GM21381 (cell line): ENCODE measurements at regions not wholly inside any gene's neighbourhood (a gene's known extent, or its start where the extent isn't known, plus 50 kb on each side); places are given as distances from the start of the nearest gene placed in this dataset.

Experiments
- ATAC-seq: cut with Tn5 transposase; IDR thresholded peaks from one replicate; pipeline ENCODE4 v1.9.1; 2021; ENCODE audit warnings: mild to moderate bottlenecking, moderate library complexity; ENCODE audit not compliant: unreplicated experiment

- ATAC-seq = no peak
Measured at GRCh38 chr18:44041961-44042360, 638.7 kb upstream of the SETBP1 start.

GRCh38 chr18:44046376-44046975 is 634.2 kb upstream of the SETBP1 start:
- no peak for ATAC-seq

- ATAC-seq = no peak
Measured at GRCh38 chr18:44047585-44047984, 633.1 kb upstream of the SETBP1 start.

DNA sequence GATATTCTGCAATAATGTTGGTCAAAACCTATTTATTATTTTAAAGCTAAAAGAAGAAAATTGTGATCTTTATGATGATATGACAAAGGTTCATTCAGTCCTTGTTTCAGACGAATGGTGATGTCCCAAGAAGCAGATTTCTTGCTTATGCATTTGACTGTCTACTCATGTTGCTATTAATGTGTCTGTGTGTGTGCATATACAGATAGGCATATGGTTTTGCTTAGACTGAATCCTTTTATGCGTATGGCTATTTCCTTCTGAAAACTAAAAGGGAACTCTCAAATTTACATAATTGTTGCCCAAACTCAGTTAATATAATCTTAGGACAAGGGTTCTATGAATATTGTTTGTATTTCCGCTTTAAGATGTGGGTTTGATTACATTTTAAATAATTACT is 632.3 kb upstream of the SETBP1 start:
- ATAC-seq = no peak

DNA sequence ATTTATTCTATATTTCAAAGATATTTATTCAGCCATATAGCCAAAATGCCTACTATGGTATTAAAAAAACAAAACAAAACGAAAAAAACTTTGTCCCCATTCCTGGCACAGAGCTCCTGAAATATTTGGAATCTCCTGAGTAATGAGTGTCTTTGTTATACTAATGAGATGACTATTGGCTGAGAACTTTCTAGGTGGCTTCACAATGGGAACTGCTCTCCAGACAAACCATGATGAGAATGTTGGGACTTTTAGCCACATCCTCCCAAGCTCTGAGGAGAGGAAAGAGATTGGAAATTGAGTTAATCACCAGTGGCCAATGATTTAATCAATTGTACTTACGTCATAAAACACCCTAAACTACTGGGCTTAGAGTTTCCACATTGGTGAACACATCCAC is 631.8 kb upstream of the SETBP1 start:
- no peak for ATAC-seq

- ATAC-seq = no peak
Measured at GRCh38 chr18:44051026-44051425, 629.7 kb upstream of the SETBP1 start.

DNA sequence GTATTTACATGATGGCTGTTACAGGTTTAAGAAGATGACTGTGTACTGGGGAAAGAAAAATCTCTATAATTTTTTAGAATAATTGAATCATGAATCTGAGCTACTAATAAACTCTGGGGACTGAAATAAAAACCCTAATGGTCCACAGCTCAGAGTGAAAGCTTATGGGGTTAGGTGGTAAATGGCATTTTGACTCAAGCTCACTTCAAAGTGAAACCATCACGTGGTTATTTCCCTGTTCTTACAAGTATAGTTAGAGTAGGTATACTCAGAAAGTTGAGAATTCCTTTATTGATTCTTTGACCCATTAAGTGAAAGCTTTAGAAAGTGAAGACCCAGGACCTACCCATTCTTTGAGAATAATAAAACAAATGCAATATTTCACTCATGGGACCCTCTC is 626.2 kb upstream of the SETBP1 start:
- no peak for ATAC-seq

DNA sequence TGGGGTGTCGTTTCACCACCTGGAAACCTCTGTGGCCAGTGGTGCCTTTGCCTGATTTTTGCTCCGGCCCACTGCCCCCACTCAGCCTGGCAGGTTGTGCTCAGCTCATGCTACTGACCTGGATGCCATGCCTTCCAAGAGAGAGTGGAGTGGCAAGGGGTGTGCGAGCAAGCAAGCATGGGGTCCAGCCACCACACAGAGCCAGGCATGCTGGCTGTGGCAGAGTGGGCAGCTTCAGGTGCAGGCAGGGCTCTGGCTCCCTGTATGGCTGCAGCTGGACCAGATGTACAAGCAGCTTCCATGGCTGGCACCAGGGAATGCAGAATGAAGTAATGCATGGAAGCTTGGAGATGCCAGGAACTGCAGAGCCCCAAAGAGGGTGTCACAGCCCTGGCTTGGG is 620.5 kb upstream of the SETBP1 start:
- no peak for ATAC-seq

DNA sequence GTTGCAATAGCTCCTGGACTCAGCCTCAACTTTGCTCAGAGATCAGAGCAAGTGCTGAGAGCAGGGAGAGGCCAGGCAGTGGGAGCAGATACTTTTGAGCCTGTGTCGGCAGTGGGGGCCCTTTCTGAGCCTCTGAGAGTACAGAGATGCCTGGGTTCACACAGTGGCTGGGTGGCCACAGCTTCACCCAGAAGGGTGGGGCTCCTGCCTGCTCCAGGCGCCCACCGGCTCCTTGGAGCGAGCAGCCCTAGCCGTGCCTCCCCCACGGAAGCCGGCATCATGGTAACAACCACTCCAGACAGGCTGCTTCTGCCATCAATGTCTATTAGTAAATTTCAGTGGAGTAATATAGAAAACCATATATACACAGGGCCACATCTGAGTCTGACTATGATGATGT is 619.2 kb upstream of the SETBP1 start:
- ATAC-seq = no peak

DNA sequence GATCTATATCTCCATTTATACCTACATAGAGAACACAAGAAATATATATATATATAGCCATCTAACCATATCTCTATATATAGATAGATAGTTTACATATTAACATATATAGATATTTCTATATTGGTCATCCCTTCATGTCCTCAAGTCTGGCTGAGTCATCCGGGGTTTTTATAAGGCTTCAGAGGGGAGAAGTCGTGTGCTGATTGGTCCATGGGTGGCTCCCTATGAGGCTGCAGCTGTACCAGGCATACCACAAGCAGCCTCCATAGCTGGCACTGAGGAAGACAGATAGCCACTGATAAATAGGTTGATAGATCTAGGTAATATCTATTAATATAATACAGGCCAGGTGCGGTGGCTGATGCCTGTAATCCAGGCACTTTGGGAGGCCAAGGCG is 618.3 kb upstream of the SETBP1 start:
- ATAC-seq = no peak

DNA sequence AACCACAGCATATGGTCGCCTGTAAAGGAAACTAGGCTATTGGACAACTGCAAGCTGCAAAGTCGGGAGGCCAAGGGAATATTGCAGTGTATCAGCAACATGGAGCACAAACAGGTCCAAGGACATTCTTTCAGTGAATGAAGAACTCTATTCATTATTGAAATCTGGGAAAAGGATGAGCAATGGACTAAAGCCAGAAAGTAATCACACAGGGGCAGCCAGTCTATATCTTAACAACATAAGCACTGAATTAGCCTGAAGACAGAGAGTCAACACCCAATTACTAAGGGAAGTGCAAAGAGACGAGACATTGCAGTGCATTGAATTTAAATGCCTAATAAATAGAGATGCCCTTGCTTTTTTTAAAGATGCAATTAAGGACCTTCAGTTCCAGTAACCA is 615.5 kb upstream of the SETBP1 start:
- no peak for ATAC-seq

- ATAC-seq = no peak
Measured at GRCh38 chr18:44066541-44066940, 614.1 kb upstream of the SETBP1 start.

DNA sequence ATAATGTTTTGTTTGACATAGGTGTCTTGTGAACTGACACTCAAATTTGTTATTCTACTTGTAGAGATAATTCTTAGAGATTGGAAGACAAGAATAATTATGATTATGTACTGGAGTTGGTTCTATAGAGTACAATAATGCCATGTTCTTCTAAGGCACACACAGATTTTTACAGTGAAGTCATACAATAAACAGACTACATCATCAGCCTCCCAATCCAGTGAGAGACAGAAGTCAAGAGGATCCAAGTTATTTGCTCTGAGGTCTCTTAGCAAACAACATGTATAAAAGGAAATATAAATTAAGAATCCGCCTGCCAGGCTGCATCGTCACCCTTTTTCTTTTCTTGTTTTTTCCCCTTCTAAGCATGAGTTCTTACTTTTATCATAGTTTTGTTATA is 613.5 kb upstream of the SETBP1 start:
- no peak for ATAC-seq

- ATAC-seq = no peak
Measured at GRCh38 chr18:44075038-44075437, 605.6 kb upstream of the SETBP1 start.

DNA sequence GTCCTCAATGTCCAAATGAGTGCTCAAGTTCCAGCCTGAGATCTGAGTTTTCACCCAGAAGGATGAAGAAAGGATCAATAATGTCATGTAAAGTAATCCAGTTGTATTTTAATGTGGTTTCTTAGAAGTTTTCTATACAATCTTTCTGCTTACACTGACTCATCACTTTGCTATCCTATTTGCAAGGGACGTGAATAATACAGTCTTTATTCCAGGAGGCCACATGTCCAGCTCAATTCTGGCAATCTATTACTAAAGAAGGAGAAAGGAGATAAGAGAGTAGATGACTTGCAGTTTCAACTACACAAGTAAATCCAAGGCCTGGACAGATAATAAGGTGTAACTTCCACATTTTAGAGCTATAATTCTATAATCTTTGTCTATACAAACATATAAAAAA is 601.1 kb upstream of the SETBP1 start:
- no peak for ATAC-seq

GRCh38 chr18:44080054-44080453 is 600.6 kb upstream of the SETBP1 start:
- ATAC-seq = no peak

DNA sequence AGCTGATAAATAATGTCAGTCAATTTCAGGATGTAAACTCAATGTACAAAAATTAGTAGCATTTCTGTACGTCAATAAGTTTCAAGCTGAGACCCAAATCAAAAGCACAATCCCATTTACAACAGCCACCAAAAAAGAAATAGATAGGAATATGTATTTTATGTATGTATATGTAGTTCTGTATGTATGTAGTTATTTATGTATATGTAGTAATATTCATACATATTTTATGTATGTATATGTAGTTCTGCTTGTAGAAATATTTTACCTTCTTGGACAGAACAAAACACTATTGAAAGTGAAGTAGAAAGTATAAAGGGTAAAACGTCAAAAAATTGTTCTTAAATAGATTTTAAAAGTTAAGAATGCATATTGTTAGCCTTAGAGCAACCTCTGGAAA is 591.0 kb upstream of the SETBP1 start:
- ATAC-seq = no peak

DNA sequence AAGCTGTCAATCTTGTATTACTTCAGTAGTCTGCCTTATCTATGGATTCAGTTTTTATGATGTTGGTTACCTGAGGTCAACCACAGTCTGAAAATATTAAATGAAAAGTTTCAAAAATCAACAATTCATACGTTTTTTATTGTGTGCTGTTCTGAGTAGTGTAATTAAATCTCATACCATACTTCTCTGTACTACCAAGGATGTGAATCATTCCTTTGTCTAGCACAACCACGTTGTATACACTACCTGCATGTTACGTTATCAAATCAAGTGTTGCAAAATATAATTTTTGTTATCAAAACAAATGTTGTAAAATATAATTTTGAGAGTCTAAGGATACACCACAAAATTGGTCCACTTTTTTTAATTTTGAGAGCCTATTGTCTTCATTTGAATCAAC is 590.2 kb upstream of the SETBP1 start:
- ATAC-seq = no peak

DNA sequence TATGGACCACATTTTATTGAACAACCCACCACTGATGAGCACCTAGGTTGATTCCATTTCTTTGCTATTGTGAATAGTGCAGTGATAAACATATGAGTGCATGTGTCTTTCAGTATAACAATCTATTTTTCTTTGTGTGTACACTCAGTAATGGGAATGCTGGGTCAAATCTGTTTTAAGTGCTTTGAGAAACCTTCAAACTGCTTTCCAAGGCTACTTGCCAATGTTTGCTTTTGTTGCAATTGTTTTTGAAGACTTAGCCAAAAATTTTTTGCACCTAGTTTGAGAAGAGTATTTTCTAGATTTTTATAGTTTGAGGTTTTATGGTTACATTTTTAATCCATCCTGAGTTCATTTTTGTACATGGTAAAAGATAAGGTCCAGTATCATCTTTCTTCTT is 587.4 kb upstream of the SETBP1 start:
- no peak for ATAC-seq

- ATAC-seq = no peak
Measured at GRCh38 chr18:44096016-44096415, 584.7 kb upstream of the SETBP1 start.

DNA sequence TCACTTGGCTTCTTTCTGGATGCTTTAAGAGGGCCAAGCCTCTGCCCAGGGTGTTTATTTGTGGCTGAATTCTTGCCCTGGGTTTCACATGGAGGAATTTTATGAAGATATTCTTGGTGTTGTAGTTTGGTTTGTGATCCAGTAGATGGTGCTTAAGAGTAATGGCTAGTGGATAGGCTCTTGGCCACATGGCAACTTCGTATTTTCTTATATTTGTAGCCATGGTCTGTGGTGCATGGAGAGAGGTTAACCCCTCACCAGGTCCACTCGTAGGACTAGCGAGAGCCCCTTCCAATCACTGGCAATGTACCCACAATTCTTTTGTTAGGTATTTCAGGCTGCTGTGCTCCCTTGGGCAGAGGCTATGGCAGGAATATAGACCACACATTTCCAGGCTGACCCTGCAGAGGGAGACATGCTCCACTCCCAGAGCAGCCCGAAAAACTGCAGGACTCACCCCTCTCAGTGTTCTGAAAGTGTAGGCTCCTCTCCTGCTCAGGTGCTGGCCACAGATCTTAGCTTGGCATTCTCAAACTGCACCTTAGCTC is 582.1 kb upstream of the SETBP1 start:
- no peak for ATAC-seq

GRCh38 chr18:44107187-44107586 is 573.5 kb upstream of the SETBP1 start:
- ATAC-seq = no peak

DNA sequence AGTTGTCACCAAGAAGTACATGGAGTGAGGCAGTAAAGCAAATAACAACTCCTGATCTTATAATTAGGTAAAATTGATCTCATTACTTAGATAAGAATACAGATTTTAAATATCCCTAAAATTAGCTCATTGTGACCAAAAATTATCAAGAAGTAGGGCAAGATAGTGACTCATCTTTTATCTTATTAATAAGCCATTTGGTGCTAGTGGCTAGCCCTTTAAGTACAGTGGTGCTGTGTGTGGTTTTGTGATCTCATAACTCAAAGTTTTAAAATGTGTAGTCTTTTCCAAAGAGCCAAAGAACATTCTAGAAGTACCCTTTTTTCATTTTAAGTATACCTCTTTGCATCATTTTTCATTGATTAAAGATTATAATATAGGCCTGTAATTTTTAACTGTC is 569.4 kb upstream of the SETBP1 start:
- ATAC-seq = no peak
